Epithelial cell of proximal tubule (primary cell): ENCODE measurements at regions not wholly inside any gene's neighbourhood (a gene's known extent, or its start where the extent isn't known, plus 50 kb on each side); places are given as distances from the start of the nearest gene placed in this dataset.

Source experiments
- DNase-seq: peaks from one replicate; pipeline ENCODE4 v3.0.0-alpha.2; 2011; ENCODE audit warnings: low read depth
- H3K4me3 ChIP-seq: 2 replicates; pipeline ENCODE4 v1.5.1; 2011; ENCODE audit warnings: low read depth, mild to moderate bottlenecking, low read length
- TF ChIP-seq, protein P1 (sequence below): conservative IDR thresholded peaks from 2 replicates; pipeline ENCODE4 v1.5.1; 2012; ENCODE audit warnings: low read depth, mild to moderate bottlenecking, low read length

DNA sequence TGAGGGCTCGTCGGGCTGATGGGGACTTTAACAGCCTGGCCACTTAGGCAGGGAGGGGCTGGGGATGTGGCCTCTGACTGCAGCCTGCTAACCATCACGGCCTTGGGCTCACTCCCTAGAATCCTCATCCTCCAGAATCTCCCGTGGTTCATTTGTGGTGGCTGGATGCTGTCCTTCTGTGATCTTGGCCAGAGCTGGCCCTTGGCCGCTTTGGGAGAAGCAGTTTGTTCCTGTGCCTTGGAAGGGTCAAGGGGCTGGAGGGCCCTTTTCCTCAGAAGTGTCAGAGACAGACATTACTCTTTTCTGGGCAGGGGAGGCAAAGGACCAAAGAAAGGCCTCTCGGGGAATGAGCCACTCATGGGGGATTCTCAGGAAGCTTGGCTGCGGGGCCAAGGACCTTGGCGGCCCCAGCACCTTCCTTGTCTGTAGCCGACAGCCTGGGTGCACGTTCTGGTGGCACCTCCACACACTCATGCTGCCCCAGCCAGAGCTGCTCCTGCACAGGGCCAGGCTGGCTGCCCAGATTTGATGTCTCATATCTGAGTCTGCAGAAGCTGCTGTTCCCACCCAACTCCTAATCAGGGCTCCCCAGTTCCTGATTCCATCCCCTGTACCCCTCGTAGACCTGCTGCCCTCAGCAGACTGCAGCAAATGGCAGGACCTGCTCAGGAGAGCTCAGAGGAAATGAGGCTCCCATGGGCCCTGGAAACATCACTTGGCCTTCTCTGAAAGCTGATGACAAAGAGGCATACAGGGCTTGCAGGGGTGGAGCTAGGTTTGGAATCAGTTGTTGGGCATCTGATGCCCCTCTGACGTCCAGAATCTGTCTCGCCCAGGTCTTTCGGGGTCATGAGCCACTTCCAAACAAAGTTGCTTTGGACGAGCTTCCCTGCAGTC is 107.7 kb downstream of the CTTN start:
- no peak for DNase-seq
- TF ChIP-seq, protein P1, sequence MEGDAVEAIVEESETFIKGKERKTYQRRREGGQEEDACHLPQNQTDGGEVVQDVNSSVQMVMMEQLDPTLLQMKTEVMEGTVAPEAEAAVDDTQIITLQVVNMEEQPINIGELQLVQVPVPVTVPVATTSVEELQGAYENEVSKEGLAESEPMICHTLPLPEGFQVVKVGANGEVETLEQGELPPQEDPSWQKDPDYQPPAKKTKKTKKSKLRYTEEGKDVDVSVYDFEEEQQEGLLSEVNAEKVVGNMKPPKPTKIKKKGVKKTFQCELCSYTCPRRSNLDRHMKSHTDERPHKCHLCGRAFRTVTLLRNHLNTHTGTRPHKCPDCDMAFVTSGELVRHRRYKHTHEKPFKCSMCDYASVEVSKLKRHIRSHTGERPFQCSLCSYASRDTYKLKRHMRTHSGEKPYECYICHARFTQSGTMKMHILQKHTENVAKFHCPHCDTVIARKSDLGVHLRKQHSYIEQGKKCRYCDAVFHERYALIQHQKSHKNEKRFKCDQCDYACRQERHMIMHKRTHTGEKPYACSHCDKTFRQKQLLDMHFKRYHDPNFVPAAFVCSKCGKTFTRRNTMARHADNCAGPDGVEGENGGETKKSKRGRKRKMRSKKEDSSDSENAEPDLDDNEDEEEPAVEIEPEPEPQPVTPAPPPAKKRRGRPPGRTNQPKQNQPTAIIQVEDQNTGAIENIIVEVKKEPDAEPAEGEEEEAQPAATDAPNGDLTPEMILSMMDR, result no peak
- H3K4me3 ChIP-seq, result no peak overlapping the region

DNA sequence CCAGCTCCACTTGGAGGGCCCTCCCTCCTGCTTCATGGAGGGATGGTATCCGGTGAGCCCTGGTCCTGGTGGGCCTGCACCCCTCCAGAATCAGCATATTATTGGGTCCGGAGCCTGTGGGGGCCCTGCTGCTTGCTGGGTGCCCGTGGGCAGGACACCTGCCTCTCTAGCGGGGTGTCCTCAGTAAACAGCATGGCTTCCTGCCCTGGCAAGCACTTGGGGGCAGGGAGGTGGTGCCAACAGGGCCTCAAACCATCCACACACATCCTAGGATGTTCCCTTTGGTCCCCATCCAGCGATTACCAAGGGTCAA is 108.3 kb downstream of the CTTN start:
- TF ChIP-seq, protein P1, result no peak
- DNase-seq, result no peak
- no peak overlapping the region for H3K4me3 ChIP-seq

DNA sequence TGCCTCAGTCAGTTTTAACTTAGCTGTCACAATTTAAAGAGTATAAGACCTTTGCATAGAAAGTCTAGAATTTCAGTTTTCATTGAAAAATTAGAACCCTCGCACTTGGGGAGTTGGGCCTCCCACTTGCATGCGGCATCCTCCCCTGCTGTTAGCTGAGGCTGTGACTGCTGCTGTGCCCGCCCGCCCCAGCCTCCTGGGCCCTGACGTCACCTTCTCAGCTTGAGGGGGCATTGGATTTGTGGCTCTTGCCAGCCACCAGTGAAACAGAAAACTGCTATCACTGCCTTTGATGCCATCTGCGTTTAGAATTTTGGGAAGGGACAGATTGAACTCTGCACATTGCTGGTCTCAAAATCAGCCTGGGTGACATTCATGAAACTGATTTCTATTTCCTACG is 108.7 kb downstream of the CTTN start:
- TF ChIP-seq, protein P1, result no peak
- H3K4me3 ChIP-seq, result no peak overlapping the region
- no peak for DNase-seq

DNA sequence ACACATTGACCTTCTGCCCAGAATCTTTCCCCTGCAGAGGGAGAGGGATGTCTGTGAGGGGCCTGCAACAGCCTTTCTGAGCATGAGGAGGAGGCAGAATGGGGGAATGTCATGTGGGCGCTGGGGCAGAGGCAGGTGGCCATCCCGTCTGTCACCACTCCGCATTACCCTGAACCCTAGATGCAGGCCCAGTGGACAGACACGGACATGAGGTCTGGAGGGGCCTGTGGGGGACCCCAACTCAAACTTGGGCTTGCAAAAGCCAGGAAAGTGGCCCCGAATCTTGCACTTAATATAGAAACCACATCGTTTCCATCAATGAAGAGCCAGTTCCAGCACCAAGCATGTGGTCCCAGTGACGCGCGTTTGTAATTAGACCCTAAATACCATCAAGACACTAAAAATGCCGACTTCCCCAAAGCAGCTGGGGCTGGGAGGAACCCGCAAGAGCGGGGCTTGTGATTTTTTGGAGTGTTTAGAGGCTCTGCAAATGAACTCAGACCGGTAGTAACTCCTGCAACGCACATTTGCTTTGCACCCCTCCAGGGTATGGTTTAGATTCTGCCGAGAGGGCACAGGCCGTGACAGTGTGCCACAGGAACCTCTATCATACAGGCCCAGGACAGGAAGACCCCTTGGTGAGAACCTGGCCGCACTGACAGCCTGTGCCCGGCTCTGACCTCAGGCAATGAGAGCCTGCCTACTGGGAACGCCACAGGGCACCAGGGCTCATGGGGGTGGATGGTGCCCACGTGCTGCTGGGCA is 109.3 kb downstream of the CTTN start:
- DNase-seq, result no peak
- H3K4me3 ChIP-seq, result no peak overlapping the region
- TF ChIP-seq, protein P1, result no peak

DNA sequence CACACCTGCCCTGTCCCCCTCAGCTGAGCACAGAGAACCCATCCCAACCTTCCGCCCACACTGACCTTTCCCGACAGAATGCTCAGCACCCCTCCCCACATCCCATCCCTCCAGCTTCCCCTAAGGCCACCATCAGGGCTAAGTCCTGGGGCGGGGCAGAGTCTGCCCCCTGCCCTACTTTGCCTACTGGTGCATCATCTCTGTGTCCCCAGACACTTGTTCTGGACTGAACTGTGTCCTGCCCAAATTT is 109.8 kb downstream of the CTTN start:
- TF ChIP-seq, protein P1, result no peak
- no peak overlapping the region for H3K4me3 ChIP-seq
- no peak for DNase-seq

DNA sequence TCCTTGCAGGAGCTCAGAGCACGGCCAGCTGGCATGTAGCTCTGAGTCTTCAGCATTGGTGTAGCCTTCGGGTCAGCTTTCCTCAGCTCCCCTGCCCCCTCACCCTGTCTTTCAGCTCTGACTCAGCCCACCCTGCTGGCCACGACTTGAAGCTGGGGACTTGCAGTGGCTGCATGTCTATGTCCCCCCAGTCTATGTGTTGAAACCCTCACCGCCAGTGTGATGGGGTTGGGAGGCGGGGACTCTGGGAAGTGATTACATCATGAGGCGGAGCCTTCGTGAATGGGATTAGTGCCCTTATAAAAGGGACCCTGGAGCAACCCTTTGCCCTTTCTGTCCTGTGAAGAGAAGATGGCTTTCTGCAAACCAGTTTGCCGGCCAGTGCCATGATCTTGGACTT is 111.1 kb downstream of the CTTN start:
- DNase-seq, result no peak
- no peak overlapping the region for H3K4me3 ChIP-seq
- TF ChIP-seq, protein P1, result no peak

DNA sequence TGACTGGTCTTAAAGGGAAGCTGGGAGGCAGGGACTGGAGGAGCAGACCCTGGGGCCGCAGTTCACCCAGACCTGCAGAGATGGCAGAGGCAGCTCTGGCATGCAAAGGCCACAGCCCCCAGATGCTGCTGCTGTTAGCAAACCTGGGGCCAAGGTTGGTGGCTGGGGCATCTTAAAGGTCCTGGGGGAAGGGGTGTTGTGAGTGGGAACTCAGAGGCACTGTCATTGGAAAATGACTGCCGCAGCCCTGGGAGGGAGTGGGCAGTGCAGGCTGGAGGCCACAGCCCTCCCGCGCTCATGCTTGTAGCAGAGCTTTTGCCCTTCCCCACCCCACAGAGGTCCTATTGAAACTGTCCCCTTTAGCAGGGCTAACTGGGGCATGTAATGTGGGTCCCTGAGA is 111.8 kb downstream of the CTTN start:
- no peak overlapping the region for H3K4me3 ChIP-seq
- no peak for DNase-seq
- TF ChIP-seq, protein P1, result no peak
